Spinal cord (tissue), 9 donors: ENCODE measurements at regions not wholly inside any gene's neighbourhood (a gene's known extent, or its start where the extent isn't known, plus 50 kb on each side); places are given as distances from the start of the nearest gene placed in this dataset.
"Not testable (repeated sequence)": the region's sequence is repeated elsewhere in the genome, so short reads cannot be mapped to it uniquely, and the experiment has no call there.

Source experiments
- DNase-seq, 6 donors: peaks; one replicate each; pipeline versions ENCODE4 v3.0.0 to v3.0.0-alpha.2; 2013 to 2015; ENCODE audit warnings: low spot score in 6 of 6, low read depth in 4 of 6
- H3K27ac ChIP-seq: one replicate; pipeline ENCODE4 v1.5.1; 2013; ENCODE audit warnings: low read depth, low read length, control low read depth
- H3K27me3 ChIP-seq: one replicate; pipeline ENCODE4 v1.6.1; 2013; ENCODE audit warnings: low read length; ENCODE audit not compliant: control insufficient read depth, insufficient read depth
- H3K36me3 ChIP-seq: one replicate; pipeline ENCODE4 v1.6.1; 2013; ENCODE audit warnings: low read length; ENCODE audit not compliant: control insufficient read depth, insufficient read depth
- H3K4me1 ChIP-seq: one replicate; pipeline ENCODE4 v1.6.1; 2013; ENCODE audit warnings: low read length; ENCODE audit not compliant: control insufficient read depth, insufficient read depth
- H3K4me3 ChIP-seq: one replicate; pipeline ENCODE4 v1.5.1; 2013; ENCODE audit warnings: low read depth, low read length, control low read depth
- H3K9me3 ChIP-seq: one replicate; pipeline ENCODE4 v1.6.1; 2013; ENCODE audit warnings: low read length; ENCODE audit not compliant: control insufficient read depth, insufficient read depth
- WGBS: methylation state at CpG from one replicate; pipeline ENCODE4 v1.1.5; 2013; ENCODE audit warnings: missing lambda C conversion rate; ENCODE audit not compliant: insufficient coverage; 5-methylcytosine and 5-hydroxymethylcytosine counted together
- donor health status: healthy.

DNA sequence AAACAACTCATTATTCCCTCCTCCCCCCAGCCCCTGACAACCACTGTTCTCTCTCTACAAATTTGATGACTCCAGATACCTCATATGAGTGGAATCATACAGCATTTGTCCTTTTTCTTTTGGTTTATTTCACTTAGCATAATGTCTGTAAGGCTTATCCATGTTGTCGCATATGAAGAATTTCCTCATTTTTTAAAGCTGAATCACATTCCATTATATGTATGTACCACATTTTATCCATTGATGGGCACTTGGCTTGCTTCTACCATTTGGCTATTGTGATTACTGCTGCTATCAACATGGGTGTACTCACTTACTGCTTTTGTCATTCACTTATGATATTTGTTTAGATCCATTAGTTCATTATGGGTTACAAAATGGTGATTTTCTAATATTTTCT is 112.8 kb downstream of the BUB3 start:
- peaks cover 3% of the 10 kb centered on the region for H3K27me3 ChIP-seq
- DNase-seq, result no peak

DNA sequence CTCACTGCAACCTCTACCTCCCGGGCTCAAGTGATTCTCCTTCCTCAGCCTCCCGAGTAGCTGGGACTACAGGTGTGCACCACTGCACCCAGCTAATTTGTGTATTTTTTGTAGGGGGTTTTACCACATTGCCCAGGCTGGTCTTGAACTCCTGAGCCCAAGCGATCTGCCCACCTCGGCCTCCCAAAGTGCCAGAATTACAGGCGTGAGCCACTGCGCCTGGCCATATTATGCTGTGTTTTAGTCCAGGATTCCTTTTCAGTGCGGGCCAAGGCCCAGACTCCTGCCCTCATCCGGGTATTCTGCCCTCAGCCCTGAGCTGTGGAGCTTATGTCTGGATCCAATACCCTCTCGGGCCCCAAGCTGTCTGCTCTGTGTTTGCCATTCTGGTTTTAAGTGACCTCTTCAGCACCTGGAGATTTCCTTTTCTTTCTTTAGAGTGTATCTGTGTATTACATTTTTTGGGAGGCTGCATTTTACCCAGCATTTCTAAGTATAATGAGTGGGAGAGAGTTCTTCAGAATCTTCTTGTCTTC is 114.9 kb downstream of the BUB3 start:
- DNase-seq, result no peak
- Histone ChIP-seq H3K27ac (no peak overlapping the region), H3K36me3 (no peaks in the 10 kb centered on the region), H3K9me3 (no peaks in the 10 kb centered on the region), H3K4me3 (no peak overlapping the region), H3K27me3 (peaks cover 11% of the 10 kb centered on the region), H3K4me1 (no peaks in the 10 kb centered on the region)
- 86% methylated on average over 9 of the region's 9 CpGs for WGBS

More for the DNA sequence above, 112.8 kb downstream of the BUB3 start:
- Histone ChIP-seq H3K4me1 (no peaks in the 10 kb centered on the region), H3K4me3 (no peak overlapping the region), H3K36me3 (no peaks in the 10 kb centered on the region), H3K9me3 (no peaks in the 10 kb centered on the region), H3K27ac (no peak overlapping the region)
- WGBS, result no CpG with 5 or more reads among the region's 1 CpG

DNA sequence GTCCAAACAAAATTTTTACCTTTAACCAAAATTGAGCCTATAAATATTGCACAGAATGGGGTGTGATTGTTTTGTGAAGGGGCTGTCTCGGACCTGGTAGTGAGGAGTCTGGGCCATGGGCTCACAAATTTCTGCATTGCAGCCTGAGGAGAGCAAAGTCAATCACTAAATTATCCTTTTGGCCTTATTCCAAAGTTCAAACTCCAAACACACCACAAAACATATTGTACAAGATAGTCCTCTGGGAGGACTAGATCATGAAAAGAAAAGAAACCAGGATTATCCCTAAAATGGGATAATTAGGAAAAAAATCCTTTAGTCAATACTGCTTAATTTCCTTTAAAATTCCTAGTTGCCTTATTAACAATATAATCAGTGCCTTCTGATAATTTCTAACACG is 115.5 kb downstream of the BUB3 start:
- H3K27ac ChIP-seq, result no peak overlapping the region
- peaks cover 2% of the 10 kb centered on the region for H3K4me1 ChIP-seq
- DNase-seq, result no peak
- WGBS, result no CpG with 5 or more reads among the region's 2 CpGs
- H3K36me3 ChIP-seq, result no peaks in the 10 kb centered on the region
- peaks cover 16% of the 10 kb centered on the region for H3K27me3 ChIP-seq
- H3K4me3 ChIP-seq, result no peak overlapping the region
- no peaks in the 10 kb centered on the region for H3K9me3 ChIP-seq

DNA sequence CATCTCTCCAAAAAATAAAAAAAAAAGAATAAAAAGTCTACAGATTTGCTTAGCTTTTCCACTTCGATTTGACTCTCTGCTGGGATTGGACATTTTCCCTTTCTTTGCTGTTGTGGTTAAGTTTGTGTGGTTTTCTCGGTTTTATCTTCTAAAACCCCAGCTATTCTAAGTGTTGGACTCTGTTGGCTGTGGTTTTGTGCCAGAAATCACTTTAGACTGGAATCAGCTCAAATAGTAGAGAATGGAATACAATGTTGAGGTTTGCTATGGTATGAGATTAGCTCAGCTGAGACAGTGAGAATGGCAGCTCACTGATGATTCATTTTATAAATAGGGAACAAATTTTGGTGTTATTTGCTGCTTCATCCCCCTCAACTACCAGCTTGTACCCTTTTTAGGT is 116.0 kb downstream of the BUB3 start:
- Histone ChIP-seq H3K4me1 (peaks cover 6% of the 10 kb centered on the region), H3K9me3 (no peaks in the 10 kb centered on the region), H3K36me3 (no peaks in the 10 kb centered on the region), H3K4me3 (no peak overlapping the region), H3K27ac (no peak overlapping the region), H3K27me3 (peaks cover 21% of the 10 kb centered on the region)
- DNase-seq, result no peak
- WGBS, result 60% methylated on average over 1 of the region's 2 CpGs

DNA sequence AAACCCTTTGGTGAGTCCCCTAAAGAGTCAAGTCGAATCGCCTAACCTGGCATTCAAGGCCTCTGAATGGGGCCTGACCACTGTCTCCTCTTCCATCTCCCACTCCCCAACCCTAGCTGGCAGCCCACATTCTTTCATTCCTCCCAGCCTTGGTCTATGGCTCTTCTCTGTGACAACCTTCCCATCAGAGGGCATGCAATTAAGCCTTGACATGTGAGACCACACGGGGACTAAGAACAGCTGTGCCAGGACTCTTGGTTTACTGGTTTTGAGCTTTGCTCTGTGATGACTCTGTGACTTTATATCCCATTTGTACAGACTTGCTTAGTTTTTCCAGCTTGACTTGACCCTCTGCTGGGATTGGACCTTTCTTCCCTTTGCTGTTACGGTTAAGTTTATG is 116.6 kb downstream of the BUB3 start:
- Histone ChIP-seq H3K27me3 (peaks cover 27% of the 10 kb centered on the region), H3K27ac (no peak overlapping the region), H3K4me1 (peaks cover 10% of the 10 kb centered on the region), H3K9me3 (no peaks in the 10 kb centered on the region), H3K4me3 (no peak overlapping the region), H3K36me3 (no peaks in the 10 kb centered on the region)
- 97% methylated on average over 2 of the region's 4 CpGs for WGBS
- DNase-seq, result no peak

DNA sequence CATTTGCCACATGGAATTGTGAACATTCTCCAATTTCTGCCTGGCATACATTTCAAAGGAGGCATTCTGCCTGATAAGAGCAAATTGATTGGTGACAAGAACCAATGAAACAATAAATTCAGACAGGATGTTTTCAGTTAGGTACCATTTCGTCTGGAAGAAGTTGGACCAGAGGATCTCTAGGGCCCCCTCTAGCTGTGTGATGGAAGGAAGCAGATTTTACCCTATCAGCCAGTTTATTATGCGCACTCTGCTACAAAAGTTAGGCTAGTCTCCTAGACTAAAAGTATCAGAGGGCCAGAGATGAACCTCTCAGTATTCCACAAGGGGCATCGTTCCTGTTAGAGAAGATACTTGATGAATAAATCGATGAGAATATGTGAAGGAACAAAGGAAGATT is 118.0 kb downstream of the BUB3 start:
- DNase-seq, result no peak
- peaks cover 10% of the 10 kb centered on the region for H3K4me1 ChIP-seq
- H3K9me3 ChIP-seq, result no peaks in the 10 kb centered on the region
- H3K36me3 ChIP-seq, result no peaks in the 10 kb centered on the region
- 100% methylated on average over 1 of the region's 4 CpGs for WGBS
- H3K4me3 ChIP-seq, result no peak overlapping the region
- H3K27me3 ChIP-seq, result peaks cover 35% of the 10 kb centered on the region
- no peak overlapping the region for H3K27ac ChIP-seq

DNA sequence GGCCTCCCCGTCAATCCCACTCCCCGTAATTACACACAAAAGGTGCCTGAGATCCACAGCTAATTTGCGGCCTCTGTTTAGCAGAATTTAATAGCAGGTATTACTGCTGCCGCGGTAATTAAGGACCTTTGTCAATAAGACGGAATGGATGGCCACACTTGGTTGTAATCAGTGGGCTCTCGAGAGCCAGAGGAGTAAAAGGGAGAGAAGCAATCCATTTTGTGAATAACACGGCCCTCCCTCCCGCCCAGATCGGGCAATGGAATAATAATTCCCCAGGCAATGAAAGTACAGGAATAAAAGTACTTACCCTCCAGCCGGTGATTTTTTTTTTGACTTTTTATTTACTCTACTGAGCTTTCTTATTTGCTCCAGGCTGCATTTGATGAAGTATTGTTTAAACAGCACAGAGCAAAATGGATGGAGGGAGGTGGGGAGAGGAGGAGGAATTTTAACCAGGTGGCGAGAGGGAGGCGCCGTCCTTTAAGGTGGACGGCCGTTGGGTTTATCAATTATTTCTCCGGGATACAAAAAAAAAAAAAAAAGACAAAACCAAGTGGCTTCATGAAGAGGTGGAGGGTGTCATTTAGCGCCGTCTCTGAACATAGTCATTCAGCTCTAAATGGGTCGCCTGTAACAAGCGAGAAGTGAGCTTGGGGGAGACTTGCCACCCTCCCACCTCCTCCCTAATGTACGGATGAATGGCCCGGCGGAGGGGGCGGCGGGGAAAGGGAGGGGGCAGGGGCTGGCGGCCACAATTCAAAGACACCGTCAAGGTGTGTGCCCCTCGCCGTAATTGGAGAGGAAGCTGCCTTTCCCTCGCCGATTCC is 120.3 kb downstream of the BUB3 start:
- 9% methylated on average over 16 of the region's 32 CpGs for whole genome bisulfite sequencing
- Histone ChIP-seq H3K4me3 (no peak overlapping the region), H3K9me3 (no peaks in the 10 kb centered on the region), H3K27ac (no peak overlapping the region), H3K36me3 (no peaks in the 10 kb centered on the region), H3K4me1 (peaks cover 10% of the 10 kb centered on the region), H3K27me3 (peaks cover 35% of the 10 kb centered on the region)
- peak in 1 of 6 donors; percentile 81 for DNase-seq

DNA sequence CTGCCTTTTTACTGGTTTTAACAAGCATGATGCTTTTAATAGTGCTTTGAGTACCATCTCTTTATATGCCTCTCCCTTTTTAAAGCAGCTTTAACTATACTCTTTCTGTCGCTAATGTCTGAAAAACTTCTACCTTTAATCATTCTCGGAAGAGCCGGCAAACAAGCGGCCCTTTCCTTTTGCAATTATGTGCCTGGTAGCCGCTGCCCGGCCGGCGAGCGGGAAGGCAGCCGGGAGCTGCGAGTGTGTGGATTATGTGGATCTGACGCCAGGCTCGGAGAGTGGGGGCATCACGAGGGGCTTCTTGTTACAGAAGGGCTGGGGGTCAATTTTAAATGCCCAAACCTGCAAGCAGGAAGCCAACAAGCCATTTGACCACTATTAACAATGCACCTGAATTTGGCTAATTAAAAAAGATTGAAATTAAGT is 120.9 kb downstream of the BUB3 start:
- H3K27ac ChIP-seq, result no peak overlapping the region
- peak in 2 of 6 donors; percentile 36 to 48 for DNase-seq
- WGBS, result 8% methylated on average over 4 of the region's 14 CpGs
- H3K36me3 ChIP-seq, result no peaks in the 10 kb centered on the region
- H3K4me1 ChIP-seq, result peaks cover 10% of the 10 kb centered on the region
- H3K4me3 ChIP-seq, result no peak overlapping the region
- no peaks in the 10 kb centered on the region for H3K9me3 ChIP-seq
- peaks cover 35% of the 10 kb centered on the region for H3K27me3 ChIP-seq

DNA sequence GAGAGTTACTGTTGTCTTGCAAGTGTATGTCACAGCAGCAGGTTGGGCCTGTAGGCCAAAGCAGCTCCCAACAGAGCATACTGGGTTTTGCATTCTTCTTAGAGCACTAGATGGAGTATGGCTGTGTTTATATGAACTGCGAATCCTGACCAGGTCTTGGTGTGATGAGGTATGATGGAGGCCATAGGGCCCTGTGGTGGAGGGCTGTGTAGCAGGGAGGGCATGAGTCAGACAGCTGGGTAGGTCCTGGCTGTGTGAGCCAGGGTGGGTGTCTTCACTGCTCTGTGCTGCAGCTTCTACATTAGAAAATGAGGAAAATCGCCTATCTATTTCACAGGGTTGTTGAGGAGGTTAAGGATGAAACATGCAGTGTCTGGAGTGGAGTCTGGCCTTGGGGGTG is 124.2 kb downstream of the BUB3 start:
- no peaks in the 10 kb centered on the region for H3K36me3 ChIP-seq
- WGBS, result 100% methylated on average over 1 of the region's 2 CpGs
- no peak overlapping the region for H3K27ac ChIP-seq
- peaks cover 29% of the 10 kb centered on the region for H3K27me3 ChIP-seq
- no peaks in the 10 kb centered on the region for H3K9me3 ChIP-seq
- no peak overlapping the region for H3K4me3 ChIP-seq
- DNase-seq, result no peak
- peaks cover 10% of the 10 kb centered on the region for H3K4me1 ChIP-seq

DNA sequence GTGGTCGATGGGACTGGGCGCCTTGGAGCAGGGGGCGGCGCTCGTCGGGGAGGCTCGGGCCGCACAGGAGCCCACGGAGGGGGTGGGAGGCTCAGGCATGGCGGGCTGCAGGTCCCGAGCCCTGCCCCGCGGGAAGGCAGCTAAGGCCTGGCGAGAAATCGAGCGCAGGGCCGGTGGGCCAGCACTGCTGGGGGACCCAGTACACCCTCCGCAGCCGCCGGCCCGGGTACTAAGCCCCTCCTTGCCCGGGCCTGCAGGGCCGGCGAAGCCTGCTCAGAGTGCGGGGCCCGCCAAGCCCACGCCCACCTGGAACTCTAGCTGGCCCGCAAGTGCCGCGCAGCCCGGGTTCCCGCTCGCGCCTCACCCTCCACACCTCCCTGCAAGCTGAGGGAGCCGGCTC is 129.2 kb downstream of the BUB3 start:
- 98% methylated on average over 27 of the region's 35 CpGs for WGBS

More for the DNA sequence above, 129.2 kb downstream of the BUB3 start:
- H3K27ac ChIP-seq, H3K4me1 ChIP-seq, H3K4me3 ChIP-seq, DNase-seq, H3K9me3 ChIP-seq, H3K27me3 ChIP-seq, H3K36me3 ChIP-seq: not testable (repeated sequence)
